A673 (cell line): ENCODE measurements at regions not wholly inside any gene's neighbourhood (a gene's known extent, or its start where the extent isn't known, plus 50 kb on each side); places are given as distances from the start of the nearest gene placed in this dataset.
"Not testable (repeated sequence)": the region's sequence is repeated elsewhere in the genome, so short reads cannot be mapped to it uniquely, and the experiment has no call there.

Experiments
- EZH2 ChIP-seq: fragments of 200-600 bp; sonication (generic); IDR thresholded peaks from 2 replicates; pipeline ENCODE4 v1.6.1; 2017; ENCODE audit warnings: borderline replicate concordance, low read depth, mild to moderate bottlenecking, mixed read lengths, antibody characterized with exemption, low read length; ENCODE audit not compliant: poor library complexity, severe bottlenecking
- TF ChIP-seq, protein P1 (sequence below): fragments of 300-800, 200-600 bp; sonication (generic); conservative IDR thresholded peaks from 2 replicates; pipeline ENCODE4 v1.5.1; 2017; ENCODE audit warnings: low read depth, mild to moderate bottlenecking, antibody characterized with exemption, low read length, moderate library complexity, mixed read lengths

DNA sequence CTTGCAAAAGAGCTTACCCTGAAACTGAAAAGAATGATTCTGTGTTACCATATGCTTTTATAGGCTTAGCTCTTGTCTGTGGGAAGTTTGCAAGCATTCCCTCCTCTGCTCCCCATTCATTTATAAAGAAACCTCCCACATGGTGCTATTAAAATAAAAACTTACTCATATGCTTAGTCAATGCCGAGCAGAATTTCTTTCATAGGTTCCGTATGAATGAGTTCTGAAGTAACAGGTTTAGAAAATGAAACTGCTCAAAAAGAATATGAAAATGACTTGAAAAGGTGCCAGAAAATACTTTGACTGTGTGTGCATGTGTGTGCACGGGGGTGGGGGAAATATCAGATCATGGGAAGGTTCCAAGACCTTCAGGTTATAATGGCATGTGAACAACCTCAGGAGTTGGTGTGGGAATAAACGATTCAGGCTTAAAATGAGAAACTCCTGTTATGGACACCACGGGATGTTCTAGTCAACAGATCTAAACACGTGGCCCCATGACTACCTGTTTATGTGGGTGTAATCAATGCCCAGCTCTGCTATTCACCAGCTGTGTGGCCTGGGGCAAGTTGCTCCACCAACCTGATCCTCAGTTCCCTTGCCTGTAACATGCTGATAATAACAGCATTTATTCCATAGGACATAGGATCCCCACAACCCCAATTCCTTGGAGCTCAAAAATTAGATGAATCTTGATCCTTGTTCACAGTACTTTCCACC, 293.7 kb upstream of the PLGLB1 start:
- TF ChIP-seq, protein P1, sequence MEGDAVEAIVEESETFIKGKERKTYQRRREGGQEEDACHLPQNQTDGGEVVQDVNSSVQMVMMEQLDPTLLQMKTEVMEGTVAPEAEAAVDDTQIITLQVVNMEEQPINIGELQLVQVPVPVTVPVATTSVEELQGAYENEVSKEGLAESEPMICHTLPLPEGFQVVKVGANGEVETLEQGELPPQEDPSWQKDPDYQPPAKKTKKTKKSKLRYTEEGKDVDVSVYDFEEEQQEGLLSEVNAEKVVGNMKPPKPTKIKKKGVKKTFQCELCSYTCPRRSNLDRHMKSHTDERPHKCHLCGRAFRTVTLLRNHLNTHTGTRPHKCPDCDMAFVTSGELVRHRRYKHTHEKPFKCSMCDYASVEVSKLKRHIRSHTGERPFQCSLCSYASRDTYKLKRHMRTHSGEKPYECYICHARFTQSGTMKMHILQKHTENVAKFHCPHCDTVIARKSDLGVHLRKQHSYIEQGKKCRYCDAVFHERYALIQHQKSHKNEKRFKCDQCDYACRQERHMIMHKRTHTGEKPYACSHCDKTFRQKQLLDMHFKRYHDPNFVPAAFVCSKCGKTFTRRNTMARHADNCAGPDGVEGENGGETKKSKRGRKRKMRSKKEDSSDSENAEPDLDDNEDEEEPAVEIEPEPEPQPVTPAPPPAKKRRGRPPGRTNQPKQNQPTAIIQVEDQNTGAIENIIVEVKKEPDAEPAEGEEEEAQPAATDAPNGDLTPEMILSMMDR, result not testable (repeated sequence)
- not testable (repeated sequence) for TF ChIP-seq EZH2
